ENCODE measurements at regions not wholly inside any gene's neighbourhood (a gene's known extent, or its start where the extent isn't known, plus 50 kb on each side); places are given as distances from the start of the nearest gene placed in this dataset.

GRCh38 chrX:30067677-30068076 is 147.7 kb upstream of the MAGEB2 start:
- POLR2A ChIA-PET = no interaction called here
- Histone ChIP-seq H3K79me2 (ENCODE audit: insufficient read depth, low read length) (no peaks in the 10 kb centered on the region), H3K27me3 (ENCODE audit: insufficient read depth, low read length) (no peaks in the 10 kb centered on the region), H3K9ac (ENCODE audit: low read length) (no peak overlapping the region), H3K9me3 (ENCODE audit: control insufficient read depth in 1 of 2, insufficient read depth in 1 of 2, low read depth in 1 of 2, low read length in 2 of 2) (no peaks in the 10 kb centered on the region), H3K4me3 (replicated peaks in 1 of 2; ENCODE audit: low read depth in 1 of 2, low read length in 2 of 2) (no peak overlapping the region), H3K4me2 (ENCODE audit: low read length) (no peak overlapping the region), H3K36me3 (ENCODE audit: control insufficient read depth in 1 of 2, insufficient read depth in 2 of 2, low read length in 2 of 2) (no peaks in the 10 kb centered on the region), H2AFZ (ENCODE audit: low read depth, low read length, poor library complexity, severe bottlenecking) (no peak overlapping the region), H3K4me1 (ENCODE audit: control insufficient read depth in 1 of 2, insufficient read depth in 2 of 2, low read length in 2 of 2) (no peaks in the 10 kb centered on the region), H3K27ac (ENCODE audit: low read depth, low read length) (no peak overlapping the region), H4K20me1 (ENCODE audit: insufficient read depth) (no peaks in the 10 kb centered on the region), H3K9me2 (ENCODE audit: insufficient read depth) (no peaks in the 10 kb centered on the region)
- DNase-seq (ENCODE audit: low read depth, low spot score) (no peak), ATAC-seq (no peak)
- no peak for TF ChIP-seq EZH2 (IDR thresholded peaks at IDR 0.05)
- TF ChIP-seq ATF3 (IDR thresholded peaks at IDR 0.05) = no peak
- TF ChIP-seq POLR2A (IDR thresholded peaks at IDR 0.05; ENCODE audit: borderline replicate concordance, extremely low read depth, insufficient read depth, insufficient read length) = no peak
- no peak for TF ChIP-seq FOSL1 (IDR thresholded peaks at IDR 0.05; ENCODE audit: low read depth)
- no peak for TF ChIP-seq CEBPB (IDR thresholded peaks at IDR 0.05; ENCODE audit: low read depth)
- TF ChIP-seq SIN3A (IDR thresholded peaks at IDR 0.05; ENCODE audit: low read depth) = no peak
- TF ChIP-seq ZFX (IDR thresholded peaks at IDR 0.05) = no peak
- TF ChIP-seq RAD21 (IDR thresholded peaks at IDR 0.05; ENCODE audit: low read depth) = no peak
- no peak for TF ChIP-seq ZBTB33 (IDR thresholded peaks at IDR 0.05; ENCODE audit: extremely low read depth, insufficient replicate concordance, low read length)
- no peak for TF ChIP-seq CTCF (IDR thresholded peaks at IDR 0.05 in 2 of 3, conservative IDR thresholded peaks at IDR 0.05 in 1 of 3; ENCODE audit: borderline replicate concordance in 1 of 3, insufficient read depth in 1 of 3, low read depth in 2 of 3, low read length in 2 of 3)
- intact Hi-C loops (cut with micrococcal nuclease) = no loop called here
- RAD21 ChIA-PET (ENCODE audit: low non-redundant PET in 1 of 2, low total read pairs in 2 of 2, uncharacterized antibody in 2 of 2, unreplicated experiment in 2 of 2) = no interaction called here
- CTCF ChIA-PET = no interaction called here
- no TSS peak for BruUV-seq (replicated peaks)

All from HCT116 (cell line).